ENCODE measurements at regions not wholly inside any gene's neighbourhood (a gene's known extent, or its start where the extent isn't known, plus 50 kb on each side); places are given as distances from the start of the nearest gene placed in this dataset.
A peak's percentile ranks its signal among the peaks of the same experiment; 100 is the strongest.
"Not testable (repeated sequence)": the region's sequence is repeated elsewhere in the genome, so short reads cannot be mapped to it uniquely, and the experiment has no call there.

GRCh38 chr14:106586098-106586704 lies 1059.8 kb downstream of the TMEM121 start:
- Mint-ChIP-seq H3K4me1 (peaks cover 36% of the 10 kb centered on the region), H3K27me3 (peaks cover 3% of the 10 kb centered on the region), H3K9me3 (ENCODE audit: insufficient read depth) (no peaks in the 10 kb centered on the region), H3K4me3 (no peak overlapping the region), H3K27ac (peak overlapping the region; percentile 59)
- no peaks in the 10 kb centered on the region for H4K20me1 ChIP-seq (ENCODE audit: control insufficient read depth, insufficient read depth, low read length, poor library complexity, severe bottlenecking)
- no peak overlapping the region for H2AFZ ChIP-seq (ENCODE audit: insufficient read depth, low read depth, low read length, poor library complexity, severe bottlenecking)
- peaks cover 22 to 31% of the 10 kb centered on the region in 2 donors for H3K4me1 ChIP-seq (ENCODE audit: control insufficient read depth in 2 of 2, insufficient read depth in 2 of 2, low read length in 2 of 2)
- H3K4me3 ChIP-seq (ENCODE audit: control extremely low read depth in 1 of 5, extremely low read depth in 1 of 5, insufficient read depth in 1 of 5, low read depth in 2 of 5, low read length in 4 of 5): no peak overlapping the region
- H3K27ac ChIP-seq (ENCODE audit: low read length in 2 of 2): no peak overlapping the region
- WGBS (ENCODE audit: insufficient coverage): 50% methylated on average over 4 of the region's 8 CpGs
- peak overlapping the region; percentile 10 for H3K4me2 ChIP-seq (replicated peaks; ENCODE audit: low read depth, low read length, poor library complexity, severe bottlenecking)
- POLR2A ChIA-PET: no interaction called here
- intact Hi-C loops (cut with micrococcal nuclease): loop anchor here (10.0 kb wide), 1 partner anchor 131 kb away; no protein-coding TSS in a partner anchor
- CTCF ChIA-PET: interaction anchor here (0.6 to 4.6 kb wide), 15 partner anchors 11 to 150 kb away, joined by 3 to 34 read pairs (median 4); no protein-coding TSS in a partner anchor
- TF ChIP-seq EZH2 (IDR thresholded peaks at IDR 0.05; ENCODE audit: borderline replicate concordance, insufficient read depth, low read depth, low read length, poor library complexity, severe bottlenecking) (no peak), CTCF (IDR thresholded peaks at IDR 0.05) (peak; percentile 89)
- DNase-seq (peak; percentile 80), ATAC-seq (ENCODE audit: low read depth) (peak; percentile 98)
- no peaks in the 10 kb centered on the region for H3K79me2 ChIP-seq (ENCODE audit: control insufficient read depth, insufficient read depth, low read length)
- no peaks in the 10 kb centered on the region for H3K9me3 ChIP-seq (ENCODE audit: control extremely low read depth in 1 of 3, control insufficient read depth in 2 of 3, insufficient read depth in 1 of 3, low read length in 2 of 3)
- H3K9ac ChIP-seq (ENCODE audit: low read length): no peak overlapping the region
- H3K27me3 ChIP-seq (replicated peaks in 1 of 4; ENCODE audit: control extremely low read depth in 1 of 4, control insufficient read depth in 3 of 4, insufficient read depth in 4 of 4, low read length in 3 of 4): no peaks in the 10 kb centered on the region
- no peaks in the 10 kb centered on the region for H3K36me3 ChIP-seq (replicated peaks in 1 of 2; ENCODE audit: control extremely low read depth in 1 of 2, control insufficient read depth in 1 of 2, extremely low read depth in 1 of 2, insufficient read depth in 2 of 2, low read length in 1 of 2)

GRCh38 chr14:106591539-106591938 lies 1065.2 kb downstream of the TMEM121 start:
- Histone ChIP-seq H3K27ac (ENCODE audit: low read length in 2 of 2) (peak overlapping the region in 1 of 2 donors; percentile 46), H3K4me1 (ENCODE audit: control insufficient read depth in 2 of 2, insufficient read depth in 2 of 2, low read length in 2 of 2) (peaks cover 28 to 31% of the 10 kb centered on the region in 2 donors)
- H3K9me3 ChIP-seq (ENCODE audit: control extremely low read depth in 1 of 3, control insufficient read depth in 2 of 3, insufficient read depth in 1 of 3, low read length in 2 of 3); H2AFZ ChIP-seq (ENCODE audit: insufficient read depth, low read depth, low read length, poor library complexity, severe bottlenecking); POLR2A ChIA-PET; H3K27me3 Mint-ChIP-seq; H3K9ac ChIP-seq (ENCODE audit: low read length); H3K4me2 ChIP-seq (replicated peaks; ENCODE audit: low read depth, low read length, poor library complexity, severe bottlenecking); H3K4me3 ChIP-seq (ENCODE audit: control extremely low read depth in 1 of 5, extremely low read depth in 1 of 5, insufficient read depth in 1 of 5, low read depth in 2 of 5, low read length in 4 of 5); H3K9me3 Mint-ChIP-seq (ENCODE audit: insufficient read depth); intact Hi-C loops (cut with micrococcal nuclease); DNase-seq; ATAC-seq (ENCODE audit: low read depth); H4K20me1 ChIP-seq (ENCODE audit: control insufficient read depth, insufficient read depth, low read length, poor library complexity, severe bottlenecking); H3K79me2 ChIP-seq (ENCODE audit: control insufficient read depth, insufficient read depth, low read length); H3K27me3 ChIP-seq (replicated peaks in 1 of 4; ENCODE audit: control extremely low read depth in 1 of 4, control insufficient read depth in 3 of 4, insufficient read depth in 4 of 4, low read length in 3 of 4); H3K36me3 ChIP-seq (replicated peaks in 1 of 2; ENCODE audit: control extremely low read depth in 1 of 2, control insufficient read depth in 1 of 2, extremely low read depth in 1 of 2, insufficient read depth in 2 of 2, low read length in 1 of 2): not testable (repeated sequence)
- 25% methylated on average over 4 of the region's 7 CpGs for WGBS (ENCODE audit: insufficient coverage)
- peak overlapping the region; percentile 56 for H3K4me3 Mint-ChIP-seq
- H3K27ac Mint-ChIP-seq: peak overlapping the region; percentile 20
- H3K4me1 Mint-ChIP-seq: peaks cover 38% of the 10 kb centered on the region
- CTCF ChIA-PET: interaction anchor here (1.4 to 3.6 kb wide), 4 partner anchors 9 to 155 kb away, joined by 3 to 22 read pairs (median 4); no protein-coding TSS in a partner anchor
